HL-60 (cell line): ENCODE measurements at regions not wholly inside any gene's neighbourhood (a gene's known extent, or its start where the extent isn't known, plus 50 kb on each side); places are given as distances from the start of the nearest gene placed in this dataset.

Experiments
- DNase-seq, 2 experiments: peaks; one replicate each; pipeline ENCODE4 v3.0.0-alpha.2; 2010 to 2020; ENCODE audit warnings: low read depth in 1 of 2, low spot score in 1 of 2
- H3K27ac ChIP-seq: fragments of 250-450 bp; sonication (Bioruptor Pico); replicated peaks from 2 replicates; pipeline ENCODE4 v1.5.1; 2020; ENCODE audit warnings: mild to moderate bottlenecking, moderate library complexity
- H3K27me3 ChIP-seq: fragments of 250-450 bp; sonication (Bioruptor Pico); 2 replicates; pipeline ENCODE4 v1.5.1; 2021; ENCODE audit warnings: mild to moderate bottlenecking, moderate library complexity; ENCODE audit not compliant: insufficient read depth, poor library complexity, severe bottlenecking
- H3K4me3 ChIP-seq: replicated peaks from 2 replicates; pipeline ENCODE4 v1.5.1; 2011; ENCODE audit warnings: mild to moderate bottlenecking, control low read depth, low read length; ENCODE audit not compliant: insufficient read depth
- GABPA ChIP-seq: IDR thresholded peaks from 2 replicates; pipeline ENCODE4 v1.6.1; 2012; ENCODE audit warnings: low read depth
- POLR2AphosphoS5 ChIP-seq: IDR thresholded peaks from 2 replicates; pipeline ENCODE4 v1.6.1; 2012; ENCODE audit warnings: low read depth
- SPI1 ChIP-seq: IDR thresholded peaks from 2 replicates; pipeline ENCODE4 v1.6.1; 2012; ENCODE audit warnings: low read depth, mild to moderate bottlenecking, borderline replicate concordance
- TF ChIP-seq, protein P1 (sequence below): IDR thresholded peaks from 2 replicates; pipeline ENCODE4 v1.6.1; 2012; ENCODE audit warnings: low read depth; ENCODE audit not compliant: insufficient replicate concordance
- TF ChIP-seq, protein P2 (sequence below): IDR thresholded peaks from one replicate; pipeline ENCODE4 v1.5.1; 2011; ENCODE audit warnings: low read length, control low read depth, inconsistent platforms; ENCODE audit not compliant: insufficient read depth

DNA sequence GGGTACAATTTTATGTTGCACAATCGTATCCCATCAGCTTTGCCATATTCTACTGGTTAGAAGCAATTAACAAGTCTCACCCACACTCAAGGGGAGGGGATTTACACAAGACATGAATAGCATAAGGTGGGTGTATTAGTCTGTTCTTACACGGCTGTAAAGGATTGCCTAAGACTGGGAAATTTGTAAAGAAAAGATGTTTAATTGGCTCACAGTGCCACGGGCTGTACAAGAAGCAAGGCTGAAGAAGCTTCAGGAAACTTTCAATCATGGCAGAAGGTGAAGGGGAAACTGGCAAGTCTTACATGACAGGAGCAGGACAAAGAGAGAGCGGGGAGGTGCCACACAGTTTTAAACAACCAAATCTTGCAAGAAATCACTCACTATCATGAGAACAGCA is 231.8 kb upstream of the AMIGO2 start:
- Histone ChIP-seq H3K27ac (no peak overlapping the region), H3K27me3 (no peaks in the 10 kb centered on the region), H3K4me3 (no peak overlapping the region)
- TF ChIP-seq, protein P1, sequence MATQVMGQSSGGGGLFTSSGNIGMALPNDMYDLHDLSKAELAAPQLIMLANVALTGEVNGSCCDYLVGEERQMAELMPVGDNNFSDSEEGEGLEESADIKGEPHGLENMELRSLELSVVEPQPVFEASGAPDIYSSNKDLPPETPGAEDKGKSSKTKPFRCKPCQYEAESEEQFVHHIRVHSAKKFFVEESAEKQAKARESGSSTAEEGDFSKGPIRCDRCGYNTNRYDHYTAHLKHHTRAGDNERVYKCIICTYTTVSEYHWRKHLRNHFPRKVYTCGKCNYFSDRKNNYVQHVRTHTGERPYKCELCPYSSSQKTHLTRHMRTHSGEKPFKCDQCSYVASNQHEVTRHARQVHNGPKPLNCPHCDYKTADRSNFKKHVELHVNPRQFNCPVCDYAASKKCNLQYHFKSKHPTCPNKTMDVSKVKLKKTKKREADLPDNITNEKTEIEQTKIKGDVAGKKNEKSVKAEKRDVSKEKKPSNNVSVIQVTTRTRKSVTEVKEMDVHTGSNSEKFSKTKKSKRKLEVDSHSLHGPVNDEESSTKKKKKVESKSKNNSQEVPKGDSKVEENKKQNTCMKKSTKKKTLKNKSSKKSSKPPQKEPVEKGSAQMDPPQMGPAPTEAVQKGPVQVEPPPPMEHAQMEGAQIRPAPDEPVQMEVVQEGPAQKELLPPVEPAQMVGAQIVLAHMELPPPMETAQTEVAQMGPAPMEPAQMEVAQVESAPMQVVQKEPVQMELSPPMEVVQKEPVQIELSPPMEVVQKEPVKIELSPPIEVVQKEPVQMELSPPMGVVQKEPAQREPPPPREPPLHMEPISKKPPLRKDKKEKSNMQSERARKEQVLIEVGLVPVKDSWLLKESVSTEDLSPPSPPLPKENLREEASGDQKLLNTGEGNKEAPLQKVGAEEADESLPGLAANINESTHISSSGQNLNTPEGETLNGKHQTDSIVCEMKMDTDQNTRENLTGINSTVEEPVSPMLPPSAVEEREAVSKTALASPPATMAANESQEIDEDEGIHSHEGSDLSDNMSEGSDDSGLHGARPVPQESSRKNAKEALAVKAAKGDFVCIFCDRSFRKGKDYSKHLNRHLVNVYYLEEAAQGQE, result no peak
- no peak for DNase-seq

DNA sequence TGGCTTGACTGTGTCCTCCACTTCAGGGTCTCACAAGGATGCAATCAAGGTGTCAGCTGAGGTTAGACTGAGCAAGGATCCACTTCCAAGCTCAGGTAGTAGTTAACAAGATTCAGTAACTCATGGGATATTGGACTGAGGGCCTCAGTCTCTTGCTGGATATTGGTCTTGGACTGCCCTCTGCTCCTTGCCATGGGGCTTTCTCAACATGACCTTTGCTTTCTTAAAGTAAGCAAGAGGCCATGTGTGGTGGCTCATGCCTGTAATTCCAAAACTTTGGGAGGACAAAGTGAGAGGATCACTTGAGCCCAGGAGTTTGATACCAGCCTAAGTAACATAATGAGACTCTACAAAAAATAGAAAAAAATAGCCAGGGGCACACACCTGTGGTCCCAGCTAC is 231.3 kb upstream of the AMIGO2 start:
- Histone ChIP-seq H3K27ac (no peak overlapping the region), H3K4me3 (no peak overlapping the region), H3K27me3 (no peaks in the 10 kb centered on the region)
- TF ChIP-seq, protein P1, result no peak
- TF ChIP-seq SPI1 (no peak), GABPA (no peak), POLR2AphosphoS5 (no peak)
- TF ChIP-seq, protein P2, sequence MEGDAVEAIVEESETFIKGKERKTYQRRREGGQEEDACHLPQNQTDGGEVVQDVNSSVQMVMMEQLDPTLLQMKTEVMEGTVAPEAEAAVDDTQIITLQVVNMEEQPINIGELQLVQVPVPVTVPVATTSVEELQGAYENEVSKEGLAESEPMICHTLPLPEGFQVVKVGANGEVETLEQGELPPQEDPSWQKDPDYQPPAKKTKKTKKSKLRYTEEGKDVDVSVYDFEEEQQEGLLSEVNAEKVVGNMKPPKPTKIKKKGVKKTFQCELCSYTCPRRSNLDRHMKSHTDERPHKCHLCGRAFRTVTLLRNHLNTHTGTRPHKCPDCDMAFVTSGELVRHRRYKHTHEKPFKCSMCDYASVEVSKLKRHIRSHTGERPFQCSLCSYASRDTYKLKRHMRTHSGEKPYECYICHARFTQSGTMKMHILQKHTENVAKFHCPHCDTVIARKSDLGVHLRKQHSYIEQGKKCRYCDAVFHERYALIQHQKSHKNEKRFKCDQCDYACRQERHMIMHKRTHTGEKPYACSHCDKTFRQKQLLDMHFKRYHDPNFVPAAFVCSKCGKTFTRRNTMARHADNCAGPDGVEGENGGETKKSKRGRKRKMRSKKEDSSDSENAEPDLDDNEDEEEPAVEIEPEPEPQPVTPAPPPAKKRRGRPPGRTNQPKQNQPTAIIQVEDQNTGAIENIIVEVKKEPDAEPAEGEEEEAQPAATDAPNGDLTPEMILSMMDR, result no peak
- DNase-seq, result no peak

DNA sequence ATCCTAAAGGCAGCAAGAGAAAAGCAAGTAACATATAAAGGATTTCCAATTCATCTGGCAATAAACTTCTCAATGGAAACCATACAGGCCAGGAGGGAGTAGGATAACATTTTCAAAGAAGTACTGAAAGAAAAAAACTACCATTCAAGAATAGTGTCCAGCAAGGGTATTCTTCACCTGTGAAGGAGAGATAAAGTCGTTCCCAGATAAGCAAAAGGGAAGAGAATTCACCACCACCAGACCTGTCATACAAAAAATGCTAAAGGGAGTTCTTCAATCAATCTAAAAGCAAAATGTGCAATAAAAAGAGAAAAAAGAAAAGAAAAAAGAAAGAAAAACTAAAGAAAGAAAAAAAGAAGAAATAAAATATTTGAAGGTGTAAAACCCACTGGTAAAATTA is 228.9 kb upstream of the AMIGO2 start:
- TF ChIP-seq, protein P2, result no peak
- TF ChIP-seq GABPA (no peak), SPI1 (no peak), POLR2AphosphoS5 (no peak)
- TF ChIP-seq, protein P1, result no peak
- H3K27ac ChIP-seq, result no peak overlapping the region
- H3K27me3 ChIP-seq, result no peaks in the 10 kb centered on the region
- no peak for DNase-seq
- H3K4me3 ChIP-seq, result no peak overlapping the region

DNA sequence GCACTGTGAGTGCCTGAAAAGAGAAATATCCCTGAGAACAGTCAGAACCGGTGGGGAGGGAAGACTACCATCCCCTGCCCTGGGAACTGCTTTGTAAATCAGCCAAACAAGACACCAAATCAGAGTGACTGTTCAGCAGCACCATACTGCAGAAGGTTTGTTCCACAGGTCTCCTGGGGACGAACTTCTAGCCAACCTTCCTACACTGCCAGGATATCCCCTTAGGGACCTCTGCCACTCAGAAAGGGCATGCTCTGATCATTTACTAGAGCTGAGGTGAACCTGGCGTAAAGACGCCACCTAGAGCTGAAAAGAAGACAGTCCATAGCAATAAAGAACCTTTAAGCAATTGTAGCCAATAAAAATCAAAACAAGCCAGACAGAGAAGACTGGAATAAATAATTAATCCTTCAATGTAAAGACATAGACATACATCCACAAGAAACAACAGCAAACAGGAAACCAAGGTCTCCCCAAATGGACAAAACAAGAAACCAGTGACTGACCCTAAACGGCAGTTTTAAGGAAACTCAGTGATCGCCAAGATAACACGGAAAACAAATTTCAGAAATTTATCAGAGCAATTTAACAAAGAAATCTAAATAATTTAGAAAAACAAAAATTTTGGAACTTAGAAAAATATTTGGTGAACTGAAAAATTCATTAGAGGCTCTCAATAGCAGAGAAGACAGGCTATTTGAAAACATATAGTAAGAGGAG is 228.1 kb upstream of the AMIGO2 start:
- Histone ChIP-seq H3K27ac (no peak overlapping the region), H3K4me3 (no peak overlapping the region), H3K27me3 (no peaks in the 10 kb centered on the region)
- DNase-seq, result peak; percentile 6 to 62
- TF ChIP-seq, protein P2, result peak; percentile 43
- TF ChIP-seq, protein P1, result no peak
